ENCODE measurements at regions not wholly inside any gene's neighbourhood (a gene's known extent, or its start where the extent isn't known, plus 50 kb on each side); places are given as distances from the start of the nearest gene placed in this dataset.

- TF ChIP-seq CTCF (conservative IDR thresholded peaks at IDR 0.05 in 1 of 2, IDR thresholded peaks at IDR 0.05 in 1 of 2; ENCODE audit: low read depth in 1 of 2, low read length in 2 of 2) (no peak), EZH2 (IDR thresholded peaks at IDR 0.05; ENCODE audit: low read length, missing control alignments) (no peak)
Measured at GRCh38 chr14:100409003-100409360, 85.8 kb downstream of the SLC25A47 start.

Data from fibroblast of lung (primary cell).